ENCODE measurements at regions not wholly inside any gene's neighbourhood (a gene's known extent, or its start where the extent isn't known, plus 50 kb on each side); places are given as distances from the start of the nearest gene placed in this dataset.

DNA sequence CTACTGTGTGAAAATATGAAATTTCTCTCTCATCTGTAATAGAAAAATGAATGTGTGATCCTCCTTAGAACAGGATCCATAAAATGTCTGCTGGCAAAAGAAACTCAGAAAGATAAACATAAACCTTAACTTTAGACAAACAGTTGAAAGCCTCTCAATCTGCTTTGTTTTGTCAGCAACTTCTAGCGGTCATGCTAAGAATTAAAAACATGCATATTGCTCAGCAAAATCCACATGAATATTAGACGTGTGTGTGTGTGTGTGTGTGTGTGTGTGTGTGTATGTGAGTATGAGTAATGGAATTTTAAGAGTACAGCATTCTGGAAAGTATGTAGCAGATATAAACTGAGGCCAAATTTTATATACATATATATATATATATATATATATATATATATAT, 1779.2 kb upstream of the MIR17HG start:
- Histone ChIP-seq H3K4me3 (no peak overlapping the region), H3K4me1 (no peaks in the 10 kb centered on the region), H3K9me3 (peaks cover 0 to 4% (median 0%) of the 10 kb centered on the region in 3 donors), H3K36me3 (no peaks in the 10 kb centered on the region), H3K27me3 (no peaks in the 10 kb centered on the region), H3K27ac (no peak overlapping the region)
- DNase-seq, result no peak
- 54 to 59% methylated on average over 2 of the region's 2 CpGs for WGBS, 2 donors
- TF ChIP-seq, protein P1, sequence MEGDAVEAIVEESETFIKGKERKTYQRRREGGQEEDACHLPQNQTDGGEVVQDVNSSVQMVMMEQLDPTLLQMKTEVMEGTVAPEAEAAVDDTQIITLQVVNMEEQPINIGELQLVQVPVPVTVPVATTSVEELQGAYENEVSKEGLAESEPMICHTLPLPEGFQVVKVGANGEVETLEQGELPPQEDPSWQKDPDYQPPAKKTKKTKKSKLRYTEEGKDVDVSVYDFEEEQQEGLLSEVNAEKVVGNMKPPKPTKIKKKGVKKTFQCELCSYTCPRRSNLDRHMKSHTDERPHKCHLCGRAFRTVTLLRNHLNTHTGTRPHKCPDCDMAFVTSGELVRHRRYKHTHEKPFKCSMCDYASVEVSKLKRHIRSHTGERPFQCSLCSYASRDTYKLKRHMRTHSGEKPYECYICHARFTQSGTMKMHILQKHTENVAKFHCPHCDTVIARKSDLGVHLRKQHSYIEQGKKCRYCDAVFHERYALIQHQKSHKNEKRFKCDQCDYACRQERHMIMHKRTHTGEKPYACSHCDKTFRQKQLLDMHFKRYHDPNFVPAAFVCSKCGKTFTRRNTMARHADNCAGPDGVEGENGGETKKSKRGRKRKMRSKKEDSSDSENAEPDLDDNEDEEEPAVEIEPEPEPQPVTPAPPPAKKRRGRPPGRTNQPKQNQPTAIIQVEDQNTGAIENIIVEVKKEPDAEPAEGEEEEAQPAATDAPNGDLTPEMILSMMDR (IDR thresholded peaks at IDR 0.05), result no peak
- TF ChIP-seq POLR2A (IDR thresholded peaks at IDR 0.05), result no peak
- intact Hi-C loops (cut with DNase I), result no loop called here

DNA sequence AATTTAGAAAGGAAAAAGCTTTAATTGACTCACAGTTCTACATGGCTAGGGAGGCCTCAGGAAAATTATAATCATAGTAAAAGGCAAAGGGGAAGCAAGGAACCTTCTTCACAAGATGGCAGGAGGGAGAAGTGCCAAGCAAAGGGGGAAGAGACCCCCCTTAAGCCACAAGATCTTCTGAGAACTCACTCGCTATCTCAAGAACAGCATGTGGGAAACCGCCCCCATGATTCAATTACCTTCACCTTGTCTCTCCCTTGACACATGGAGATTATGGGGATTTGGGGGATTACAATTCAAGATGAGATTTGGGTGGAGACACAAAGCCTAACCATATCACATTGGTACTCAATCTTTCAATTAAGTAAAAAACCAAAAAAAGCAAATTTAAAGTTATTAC, 1778.7 kb upstream of the MIR17HG start:
- Histone ChIP-seq H3K27me3 (no peaks in the 10 kb centered on the region), H3K36me3 (no peaks in the 10 kb centered on the region), H3K9me3 (peaks cover 0 to 4% (median 0%) of the 10 kb centered on the region in 3 donors), H3K4me1 (no peaks in the 10 kb centered on the region), H3K4me3 (no peak overlapping the region), H3K27ac (no peak overlapping the region)
- intact Hi-C loops (cut with DNase I), result no loop called here
- TF ChIP-seq, protein P1 (IDR thresholded peaks at IDR 0.05), result no peak
- no peak for TF ChIP-seq POLR2A (IDR thresholded peaks at IDR 0.05)
- DNase-seq, result no peak
- 43 to 69% methylated on average over 2 of the region's 2 CpGs for WGBS, 2 donors

- intact Hi-C loops (cut with DNase I), result no loop called here
- DNase-seq, result no peak
- Histone ChIP-seq H3K27me3 (no peaks in the 10 kb centered on the region), H3K27ac (no peak overlapping the region), H3K36me3 (no peaks in the 10 kb centered on the region), H3K9me3 (peaks cover 0 to 4% (median 0%) of the 10 kb centered on the region in 3 donors), H3K4me1 (no peaks in the 10 kb centered on the region), H3K4me3 (no peak overlapping the region)
- TF ChIP-seq POLR2A (IDR thresholded peaks at IDR 0.05), result no peak
- TF ChIP-seq, protein P1 (IDR thresholded peaks at IDR 0.05), result no peak
Measured at GRCh38 chr13:89571676-89572075, 1775.8 kb upstream of the MIR17HG start.

GRCh38 chr13:89574077-89574476, 1773.4 kb upstream of the MIR17HG start:
- H3K27me3 ChIP-seq, result no peaks in the 10 kb centered on the region
- intact Hi-C loops (cut with DNase I), result no loop called here
- no peaks in the 10 kb centered on the region for H3K4me1 ChIP-seq
- DNase-seq, result no peak
- H3K4me3 ChIP-seq, result no peak overlapping the region
- TF ChIP-seq, protein P1 (IDR thresholded peaks at IDR 0.05), result no peak
- TF ChIP-seq POLR2A (IDR thresholded peaks at IDR 0.05), result no peak
- no peaks in the 10 kb centered on the region for H3K36me3 ChIP-seq
- H3K9me3 ChIP-seq, result peaks cover 0 to 4% (median 0%) of the 10 kb centered on the region in 3 donors
- H3K27ac ChIP-seq, result no peak overlapping the region

DNA sequence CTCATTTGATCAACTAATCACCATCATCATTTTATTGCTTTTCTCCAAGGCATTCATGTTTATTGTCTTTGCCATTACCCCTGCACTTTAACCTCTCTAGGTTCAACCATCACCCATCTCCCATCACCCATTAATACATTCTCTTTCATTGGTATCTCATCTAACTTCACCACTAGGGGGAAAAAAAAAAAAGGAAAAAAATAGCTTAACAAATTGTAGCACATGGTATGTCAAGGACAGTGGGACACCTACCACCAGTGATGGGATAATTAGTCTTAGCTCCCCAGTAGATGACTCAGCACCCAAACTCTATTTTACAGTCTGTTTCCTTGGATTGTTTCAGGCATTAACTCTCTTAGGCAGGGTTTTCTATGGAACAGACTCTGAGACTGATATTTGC, 1770.2 kb upstream of the MIR17HG start:
- H3K4me1 ChIP-seq, result no peaks in the 10 kb centered on the region
- H3K36me3 ChIP-seq, result no peaks in the 10 kb centered on the region
- intact Hi-C loops (cut with DNase I), result no loop called here
- no peaks in the 10 kb centered on the region for H3K9me3 ChIP-seq
- no peak for TF ChIP-seq POLR2A (IDR thresholded peaks at IDR 0.05)
- TF ChIP-seq, protein P1 (IDR thresholded peaks at IDR 0.05), result no peak
- H3K27ac ChIP-seq, result no peak overlapping the region
- DNase-seq, result no peak
- no peaks in the 10 kb centered on the region for H3K27me3 ChIP-seq
- no peak overlapping the region for H3K4me3 ChIP-seq

Measured in esophagus squamous epithelium (tissue), 5 donors.